ENCODE measurements at regions not wholly inside any gene's neighbourhood (a gene's known extent, or its start where the extent isn't known, plus 50 kb on each side); places are given as distances from the start of the nearest gene placed in this dataset.

DNA sequence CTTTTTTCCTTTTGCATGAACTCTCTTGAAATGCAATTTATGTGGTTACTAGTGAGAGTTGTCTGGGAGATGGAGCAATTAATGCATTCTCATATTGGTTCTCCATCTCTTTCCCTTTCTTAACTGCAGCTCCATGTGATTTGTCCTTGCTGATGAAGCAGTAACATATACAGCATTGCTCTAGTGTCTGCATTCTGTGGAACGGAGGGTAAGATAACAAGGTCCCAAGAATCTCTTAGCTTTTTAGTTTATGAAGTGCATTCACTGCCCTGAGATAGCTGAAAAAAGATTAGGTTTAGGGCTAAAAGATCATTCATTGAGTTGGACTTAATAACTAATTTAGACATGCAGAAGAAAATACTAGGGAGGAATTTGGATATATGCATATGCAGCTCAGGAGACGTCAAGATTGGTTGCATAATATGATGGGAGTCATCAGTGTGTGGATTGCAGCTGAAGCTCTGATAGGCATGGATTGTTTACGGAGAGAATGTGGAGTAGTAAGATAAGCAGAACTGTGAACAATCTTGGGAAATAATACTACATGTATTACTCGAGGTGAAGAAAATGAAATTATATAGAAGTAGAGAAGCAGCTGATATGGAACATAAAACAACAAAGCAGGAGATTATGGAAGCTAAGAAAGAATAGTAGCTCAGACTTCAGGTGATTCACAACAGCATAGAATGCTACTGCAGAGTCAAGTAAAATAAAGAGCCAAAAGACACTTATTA lies 404.7 kb downstream of the ARL4A start:
- H3K4me1 ChIP-seq (replicated peaks in 1 of 2), result no peaks in the 10 kb centered on the region
- WGBS, 4 donors, result 51 to 66% (median 55%) methylated on average over 4 of the region's 4 CpGs
- H3K27me3 ChIP-seq, result no peaks in the 10 kb centered on the region
- no peak for DNase-seq
- no peaks in the 10 kb centered on the region for H3K36me3 ChIP-seq (replicated peaks in 1 of 2)
- H3K27ac ChIP-seq, result no peak overlapping the region
- H3K9me3 ChIP-seq (replicated peaks in 1 of 3), result no peaks in the 10 kb centered on the region
- TF ChIP-seq POLR2A (IDR thresholded peaks at IDR 0.05), result no peak
- TF ChIP-seq, protein P1, sequence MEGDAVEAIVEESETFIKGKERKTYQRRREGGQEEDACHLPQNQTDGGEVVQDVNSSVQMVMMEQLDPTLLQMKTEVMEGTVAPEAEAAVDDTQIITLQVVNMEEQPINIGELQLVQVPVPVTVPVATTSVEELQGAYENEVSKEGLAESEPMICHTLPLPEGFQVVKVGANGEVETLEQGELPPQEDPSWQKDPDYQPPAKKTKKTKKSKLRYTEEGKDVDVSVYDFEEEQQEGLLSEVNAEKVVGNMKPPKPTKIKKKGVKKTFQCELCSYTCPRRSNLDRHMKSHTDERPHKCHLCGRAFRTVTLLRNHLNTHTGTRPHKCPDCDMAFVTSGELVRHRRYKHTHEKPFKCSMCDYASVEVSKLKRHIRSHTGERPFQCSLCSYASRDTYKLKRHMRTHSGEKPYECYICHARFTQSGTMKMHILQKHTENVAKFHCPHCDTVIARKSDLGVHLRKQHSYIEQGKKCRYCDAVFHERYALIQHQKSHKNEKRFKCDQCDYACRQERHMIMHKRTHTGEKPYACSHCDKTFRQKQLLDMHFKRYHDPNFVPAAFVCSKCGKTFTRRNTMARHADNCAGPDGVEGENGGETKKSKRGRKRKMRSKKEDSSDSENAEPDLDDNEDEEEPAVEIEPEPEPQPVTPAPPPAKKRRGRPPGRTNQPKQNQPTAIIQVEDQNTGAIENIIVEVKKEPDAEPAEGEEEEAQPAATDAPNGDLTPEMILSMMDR (IDR thresholded peaks at IDR 0.05), result no peak
- intact Hi-C loops (cut with DNase I), result no loop called here
- no peak overlapping the region for H3K4me3 ChIP-seq

DNA sequence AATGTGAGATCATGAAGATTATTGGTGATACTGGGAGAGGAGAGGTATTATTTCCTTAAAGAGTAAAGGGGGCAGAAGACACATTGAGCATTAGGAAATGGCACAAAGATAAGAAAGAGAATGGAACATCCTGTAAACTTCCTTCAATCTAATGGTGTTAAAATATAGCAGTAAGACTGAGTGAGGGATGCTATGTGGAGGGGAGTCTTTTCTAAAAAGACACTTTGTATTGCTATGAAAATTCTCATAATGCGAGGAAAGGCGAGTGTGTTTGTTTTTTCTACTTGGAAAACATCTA lies 405.2 kb downstream of the ARL4A start:
- Histone ChIP-seq H3K27ac (no peak overlapping the region), H3K4me1 (replicated peaks in 1 of 2) (no peaks in the 10 kb centered on the region), H3K36me3 (replicated peaks in 1 of 2) (no peaks in the 10 kb centered on the region), H3K4me3 (no peak overlapping the region), H3K9me3 (replicated peaks in 1 of 3) (no peaks in the 10 kb centered on the region), H3K27me3 (no peaks in the 10 kb centered on the region)
- TF ChIP-seq, protein P1 (IDR thresholded peaks at IDR 0.05), result no peak
- no peak for TF ChIP-seq POLR2A (IDR thresholded peaks at IDR 0.05)
- DNase-seq, result no peak
- WGBS, 4 donors, result 53 to 66% (median 59%) methylated on average over 2 of the region's 2 CpGs
- intact Hi-C loops (cut with DNase I), result no loop called here

DNA sequence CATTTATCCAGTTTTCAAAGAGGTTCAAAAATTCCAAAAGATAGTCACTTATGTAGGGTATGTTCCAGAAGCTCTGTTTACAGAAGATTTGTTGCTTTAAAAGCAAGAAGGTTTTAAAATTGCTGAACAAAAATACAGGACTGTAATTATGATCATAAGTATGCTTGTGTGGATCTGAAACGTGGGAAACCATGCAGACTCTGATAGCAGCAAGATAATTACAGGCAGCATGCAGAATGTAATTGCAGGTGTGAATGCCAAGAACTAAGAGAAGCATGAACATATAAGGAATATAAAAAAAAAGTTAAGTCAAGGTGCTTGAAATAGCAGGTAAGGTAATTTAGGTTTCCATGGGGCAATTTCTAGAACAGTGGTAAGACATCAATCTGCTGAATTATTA lies 405.7 kb downstream of the ARL4A start:
- WGBS, 4 donors, result 10 to 35% (median 19%) methylated on average over 1 of the region's 1 CpG
- intact Hi-C loops (cut with DNase I), result no loop called here
- Histone ChIP-seq H3K36me3 (replicated peaks in 1 of 2) (no peaks in the 10 kb centered on the region), H3K4me3 (no peak overlapping the region), H3K27ac (no peak overlapping the region), H3K4me1 (replicated peaks in 1 of 2) (no peaks in the 10 kb centered on the region), H3K9me3 (replicated peaks in 1 of 3) (no peaks in the 10 kb centered on the region), H3K27me3 (no peaks in the 10 kb centered on the region)
- TF ChIP-seq, protein P1 (IDR thresholded peaks at IDR 0.05), result no peak
- no peak for TF ChIP-seq POLR2A (IDR thresholded peaks at IDR 0.05)
- no peak for DNase-seq

DNA sequence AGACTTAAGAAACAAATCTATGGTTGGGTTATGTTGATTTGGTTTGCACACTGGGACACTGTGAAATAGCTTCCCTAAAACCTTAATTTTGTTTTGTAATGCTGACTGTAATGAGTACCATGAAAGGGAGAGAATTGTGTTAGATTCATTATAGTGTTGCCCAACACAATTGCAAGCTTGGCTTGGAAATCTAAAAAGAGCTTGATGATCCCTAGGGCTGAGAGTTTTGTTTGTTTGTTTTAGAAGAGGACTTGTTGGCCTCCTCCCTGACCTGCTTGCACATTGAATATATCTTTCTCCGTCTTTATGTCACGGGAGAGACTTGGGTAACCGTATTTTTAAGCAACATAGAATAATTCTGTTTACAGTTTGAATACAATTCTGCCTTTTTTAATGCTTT lies 410.1 kb downstream of the ARL4A start:
- Histone ChIP-seq H3K27ac (no peak overlapping the region), H3K27me3 (no peaks in the 10 kb centered on the region), H3K36me3 (replicated peaks in 1 of 2) (no peaks in the 10 kb centered on the region), H3K4me1 (replicated peaks in 1 of 2) (no peaks in the 10 kb centered on the region), H3K9me3 (replicated peaks in 1 of 3) (no peaks in the 10 kb centered on the region), H3K4me3 (no peak overlapping the region)
- TF ChIP-seq, protein P1 (IDR thresholded peaks at IDR 0.05), result no peak
- no peak for TF ChIP-seq POLR2A (IDR thresholded peaks at IDR 0.05)
- intact Hi-C loops (cut with DNase I), result no loop called here
- 30 to 52% (median 43%) methylated on average over 3 of the region's 3 CpGs for WGBS, 4 donors
- no peak for DNase-seq
